Heart left ventricle (tissue), 16 donors: ENCODE measurements at regions not wholly inside any gene's neighbourhood (a gene's known extent, or its start where the extent isn't known, plus 50 kb on each side); places are given as distances from the start of the nearest gene placed in this dataset.

Source experiments
- ATAC-seq, 4 donors: fragments of 200-7000 bp; cut with Tn5 transposase; one replicate each; pipeline ENCODE4 v1.9.1; 2020 to 2022; ENCODE audit warnings: moderate library complexity in 4 of 4, mild to moderate bottlenecking in 3 of 4, moderate number of reproducible peaks in 1 of 4
- DNase-seq, 5 donors: peaks; one replicate each; pipeline ENCODE4 v3.0.0-alpha.2; 2020
- H3K27ac ChIP-seq, 12 donors: fragments of 200-600 bp; sonication (generic) in 4 of 12; one replicate each; pipeline versions ENCODE4 v1.5.0 to v1.8.0; 2016 to 2022; ENCODE audit warnings: mild to moderate bottlenecking in 2 of 12
- H3K27me3 ChIP-seq, 9 donors: fragments of 200-600 bp; sonication (generic) in 2 of 9; one replicate each; pipeline versions ENCODE4 v1.5.1 to v1.8.0; 2016 to 2022; ENCODE audit warnings: mild to moderate bottlenecking in 3 of 9
- H3K36me3 ChIP-seq, 9 donors: fragments of 200-600 bp; sonication (generic) in 2 of 9; one replicate each; pipeline versions ENCODE4 v1.5.0 to v1.8.0; 2018 to 2022; ENCODE audit warnings: mild to moderate bottlenecking in 2 of 9
- H3K4me1 ChIP-seq, 12 donors: fragments of 200-600 bp; sonication (generic) in 4 of 12; one replicate each; pipeline versions ENCODE4 v1.5.0 to v1.8.0; 2016 to 2022; ENCODE audit warnings: mild to moderate bottlenecking in 3 of 12
- H3K4me3 ChIP-seq, 12 donors: fragments of 200-600 bp; sonication (generic) in 4 of 12; one replicate each; pipeline versions ENCODE4 v1.5.0 to v1.8.0; 2017 to 2022; ENCODE audit warnings: mild to moderate bottlenecking in 9 of 12, moderate library complexity in 4 of 12
- H3K9me3 ChIP-seq, 12 donors: fragments of 200-600 bp; sonication (generic) in 4 of 12; one replicate each; pipeline versions ENCODE4 v1.5.0 to v1.8.0; 2016 to 2022; ENCODE audit warnings: mild to moderate bottlenecking in 1 of 12
- POLR2A ChIP-seq, 2 donors: fragments of 450-650 bp; IDR thresholded peaks; one replicate each; pipeline ENCODE4 v1.6.1; 2017; ENCODE audit warnings: antibody characterized with exemption in 2 of 2, mild to moderate bottlenecking in 2 of 2, moderate library complexity in 2 of 2
- WGBS, 4 donors: extraction: QIAGEN DNeasy Blood & Tissue Kit in 2 of 4; methylation state at CpG; one replicate each; pipeline versions ENCODE4 v1.1.5 to v1.1.7; 2013 to 2018; 5-methylcytosine and 5-hydroxymethylcytosine counted together
- intact Hi-C, 10 donors: fragments of 100-400 bp; cut with DNase I; formaldehyde crosslinking; loops; one replicate each; pipeline versions ENCODE4 v1.11.1 to v1.14.2; 2022
- TF ChIP-seq, protein P1 (sequence below), 12 donors: fragments of 200-600 bp; sonication (generic) in 4 of 12; IDR thresholded peaks; one replicate each; pipeline versions ENCODE4 v1.5.0 to v1.8.0; 2018 to 2022; ENCODE audit warnings: antibody characterized with exemption in 12 of 12, mild to moderate bottlenecking in 5 of 12
- donor health status: ischemic (EF 13 %, LVEDD 7.1; RV severe dilation, severe dysfunction).
- donor health status: healthy with polysubstance abuse.
- donor health status: DM: no; HTN: yes; CAD: no.
- donor health status: DM: no; HTN: no; CAD: no.
- donor health status: ischemic (EF 25% LVEDD 6.9; RV normal size, moderate dysfunction).
- donor health status: ischemic (EF 25% LVEDD 5.7; RV mildly dilated, moderate dysfunction).
- donor health status: healthy.
- donor health status: DM: yes; HTN: yes; CAD: no.
- donor health status: ischemic (EF 35%, LVEDD 5.7; RV mildly dilated, moderate dysfunction).
- donor health status: nonischemic (EF 11% LVEDD 7.7; RV severe dilation, severe dysfunction).
- donor health status: DM: yes; HTN: yes; CAD: no.
- donor health status: PGD.
- donor health status: ischemic (EF 29% LVEDD 5.4; RV normal size, mild dysfunction).
- donor health status: nonischemic (EF 23%, LVEDD 6.1; RV moderate dilation, normal function).

DNA sequence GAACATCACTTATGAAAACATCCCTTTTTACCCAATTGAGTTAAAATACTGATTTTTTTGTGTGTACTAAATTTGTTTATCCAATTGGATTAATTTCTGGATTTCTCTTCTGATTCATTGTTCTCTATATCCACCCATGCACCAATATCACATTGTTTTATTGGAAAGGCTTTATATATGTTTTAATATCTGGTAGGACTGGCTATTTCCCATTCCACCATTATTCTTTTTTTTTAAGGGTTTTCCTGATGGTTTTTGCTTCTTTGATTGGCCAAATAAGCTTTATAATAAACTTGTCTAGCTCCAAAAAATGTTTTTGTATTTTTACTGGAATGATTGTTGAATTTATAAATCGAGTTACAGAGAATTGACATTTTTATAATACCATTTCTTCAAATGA is 59.4 kb upstream of the DOK5 start:
- H3K4me1 ChIP-seq = peaks cover 0 to 3% (median 0%) of the 10 kb centered on the region in 12 donors
- no peak overlapping the region for H3K4me3 ChIP-seq
- no peak for TF ChIP-seq POLR2A (IDR thresholded peaks at IDR 0.05)
- TF ChIP-seq, protein P1, sequence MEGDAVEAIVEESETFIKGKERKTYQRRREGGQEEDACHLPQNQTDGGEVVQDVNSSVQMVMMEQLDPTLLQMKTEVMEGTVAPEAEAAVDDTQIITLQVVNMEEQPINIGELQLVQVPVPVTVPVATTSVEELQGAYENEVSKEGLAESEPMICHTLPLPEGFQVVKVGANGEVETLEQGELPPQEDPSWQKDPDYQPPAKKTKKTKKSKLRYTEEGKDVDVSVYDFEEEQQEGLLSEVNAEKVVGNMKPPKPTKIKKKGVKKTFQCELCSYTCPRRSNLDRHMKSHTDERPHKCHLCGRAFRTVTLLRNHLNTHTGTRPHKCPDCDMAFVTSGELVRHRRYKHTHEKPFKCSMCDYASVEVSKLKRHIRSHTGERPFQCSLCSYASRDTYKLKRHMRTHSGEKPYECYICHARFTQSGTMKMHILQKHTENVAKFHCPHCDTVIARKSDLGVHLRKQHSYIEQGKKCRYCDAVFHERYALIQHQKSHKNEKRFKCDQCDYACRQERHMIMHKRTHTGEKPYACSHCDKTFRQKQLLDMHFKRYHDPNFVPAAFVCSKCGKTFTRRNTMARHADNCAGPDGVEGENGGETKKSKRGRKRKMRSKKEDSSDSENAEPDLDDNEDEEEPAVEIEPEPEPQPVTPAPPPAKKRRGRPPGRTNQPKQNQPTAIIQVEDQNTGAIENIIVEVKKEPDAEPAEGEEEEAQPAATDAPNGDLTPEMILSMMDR (IDR thresholded peaks at IDR 0.05) = no peak
- no peak overlapping the region for H3K27ac ChIP-seq
- H3K36me3 ChIP-seq = no peaks in the 10 kb centered on the region
- ATAC-seq = no peak
- intact Hi-C loops = no loop called here
- H3K27me3 ChIP-seq = no peaks in the 10 kb centered on the region
- H3K9me3 ChIP-seq = no peaks in the 10 kb centered on the region
- 56 to 73% (median 68%) methylated on average over 1 of the region's 1 CpG for WGBS, 4 donors
- DNase-seq = no peak

DNA sequence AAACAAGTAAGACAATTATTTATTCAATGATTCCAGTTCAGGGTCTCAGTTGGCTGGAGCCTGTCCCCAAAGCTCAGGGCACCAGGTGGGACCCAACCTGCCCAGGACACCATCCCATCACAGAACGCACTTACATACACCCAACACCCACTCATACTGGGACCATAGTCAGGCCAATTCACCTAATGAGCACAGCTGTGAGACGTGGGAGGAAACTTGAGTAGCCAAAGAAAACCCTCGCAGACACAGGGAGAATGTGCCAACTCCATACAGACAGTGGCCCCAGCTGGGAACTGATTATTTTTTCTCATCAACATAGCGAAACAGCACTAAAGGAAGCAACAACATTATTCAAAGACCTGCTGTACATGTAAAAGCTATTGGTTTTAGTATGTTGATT is 58.6 kb upstream of the DOK5 start:
- ATAC-seq (peak in 1 of 4 donors; percentile 42), DNase-seq (peak in 1 of 5 donors; percentile 7)
- intact Hi-C loops = no loop called here
- WGBS, 4 donors = 53 to 68% (median 59%) methylated on average over 4 of the region's 4 CpGs
- no peak overlapping the region for H3K4me3 ChIP-seq
- peaks cover 0 to 3% (median 0%) of the 10 kb centered on the region in 12 donors for H3K4me1 ChIP-seq
- H3K27me3 ChIP-seq = no peaks in the 10 kb centered on the region
- peaks cover 0 to 4% (median 0%) of the 10 kb centered on the region in 12 donors for H3K9me3 ChIP-seq
- no peak overlapping the region for H3K27ac ChIP-seq
- no peaks in the 10 kb centered on the region for H3K36me3 ChIP-seq
- no peak for TF ChIP-seq POLR2A (IDR thresholded peaks at IDR 0.05)
- TF ChIP-seq, protein P1 (IDR thresholded peaks at IDR 0.05) = no peak

DNA sequence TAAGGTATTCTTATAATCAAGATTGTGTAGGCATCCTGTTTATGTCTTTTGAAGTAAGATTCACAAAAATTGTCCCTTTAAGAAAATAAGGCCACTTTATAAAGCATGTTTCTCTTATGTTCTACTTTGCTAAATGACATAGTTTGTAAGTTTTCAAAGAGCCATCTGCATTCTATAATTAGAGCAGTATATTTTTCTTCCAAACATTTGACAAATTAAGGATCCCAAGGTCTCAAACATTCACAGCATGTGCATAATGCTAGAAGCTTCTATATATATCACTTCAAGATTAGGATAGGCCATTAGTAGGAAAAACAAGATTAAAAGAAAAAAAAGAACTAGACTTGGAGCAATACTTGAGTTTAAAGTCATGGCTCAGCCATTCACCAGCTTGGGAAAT is 55.9 kb upstream of the DOK5 start:
- Histone ChIP-seq H3K36me3 (no peaks in the 10 kb centered on the region), H3K4me3 (no peak overlapping the region), H3K27me3 (no peaks in the 10 kb centered on the region), H3K4me1 (peaks cover 0 to 3% (median 0%) of the 10 kb centered on the region in 12 donors), H3K9me3 (peaks cover 0 to 29% (median 7%) of the 10 kb centered on the region in 12 donors), H3K27ac (no peak overlapping the region)
- DNase-seq = no peak
- intact Hi-C loops = no loop called here
- ATAC-seq = no peak
- no peak for TF ChIP-seq POLR2A (IDR thresholded peaks at IDR 0.05)
- TF ChIP-seq, protein P1 (IDR thresholded peaks at IDR 0.05) = no peak
